GM12801 (cell line): ENCODE measurements at regions not wholly inside any gene's neighbourhood (a gene's known extent, or its start where the extent isn't known, plus 50 kb on each side); places are given as distances from the start of the nearest gene placed in this dataset.

Experiments used
- CTCF ChIP-seq: IDR thresholded peaks from one replicate; pipeline ENCODE4 v1.5.1; 2011; ENCODE audit warnings: control low read depth; ENCODE audit not compliant: insufficient read length; ENCODE audit errors: extremely low read depth

- TF ChIP-seq CTCF = no peak
These were observed 399.0 kb upstream of the BRINP1 start for GRCh38 chr9:119768266-119768665.

- TF ChIP-seq CTCF = no peak
These were observed 396.5 kb upstream of the BRINP1 start for GRCh38 chr9:119765632-119766175.

GRCh38 chr9:119763260-119763659, 394.0 kb upstream of the BRINP1 start:
- no peak for TF ChIP-seq CTCF

GRCh38 chr9:119761812-119762211, 392.6 kb upstream of the BRINP1 start:
- no peak for TF ChIP-seq CTCF

- no peak for TF ChIP-seq CTCF
These were observed 389.8 kb upstream of the BRINP1 start for GRCh38 chr9:119758990-119759389.

- TF ChIP-seq CTCF = no peak
These were observed 389.0 kb upstream of the BRINP1 start for GRCh38 chr9:119758241-119758640.

- TF ChIP-seq CTCF = no peak
These were observed 370.2 kb upstream of the BRINP1 start for GRCh38 chr9:119739476-119739875.
